ENCODE measurements at regions not wholly inside any gene's neighbourhood (a gene's known extent, or its start where the extent isn't known, plus 50 kb on each side); places are given as distances from the start of the nearest gene placed in this dataset.
A peak's percentile ranks its signal among the peaks of the same experiment; 100 is the strongest.
"Not testable (repeated sequence)": the region's sequence is repeated elsewhere in the genome, so short reads cannot be mapped to it uniquely, and the experiment has no call there.

- no peak for DNase-seq (ENCODE audit: low read depth, low spot score)
- H3K4me3 ChIP-seq (ENCODE audit: low read length), result no peak overlapping the region
These were observed 67.2 kb downstream of the BUB3 start for GRCh38 chr10:123221418-123221817.

GRCh38 chr10:123222832-123223231, 68.6 kb downstream of the BUB3 start:
- DNase-seq (ENCODE audit: low read depth, low spot score), result no peak
- no peak overlapping the region for H3K4me3 ChIP-seq (ENCODE audit: low read length)

GRCh38 chr10:123227706-123228105, 73.5 kb downstream of the BUB3 start:
- no peak overlapping the region for H3K4me3 ChIP-seq (ENCODE audit: low read length)
- no peak for DNase-seq (ENCODE audit: low read depth, low spot score)

GRCh38 chr10:123229927-123230630, 75.9 kb downstream of the BUB3 start:
- no peak overlapping the region for H3K4me3 ChIP-seq (ENCODE audit: low read length)
- no peak for DNase-seq (ENCODE audit: low read depth, low spot score)

- not testable (repeated sequence) for H3K4me3 ChIP-seq (ENCODE audit: low read length); DNase-seq (ENCODE audit: low read depth, low spot score)
These were observed 78.7 kb downstream of the BUB3 start for GRCh38 chr10:123232879-123233278.

- not testable (repeated sequence) for H3K4me3 ChIP-seq (ENCODE audit: low read length); DNase-seq (ENCODE audit: low read depth, low spot score)
These were observed 80.8 kb downstream of the BUB3 start for GRCh38 chr10:123235014-123235413.

- DNase-seq (ENCODE audit: low read depth, low spot score), result no peak
- H3K4me3 ChIP-seq (ENCODE audit: low read length), result no peak overlapping the region
These were observed 81.9 kb downstream of the BUB3 start for GRCh38 chr10:123236126-123236525.

GRCh38 chr10:123240250-123240649, 86.0 kb downstream of the BUB3 start:
- no peak for DNase-seq (ENCODE audit: low read depth, low spot score)

GRCh38 chr10:123240776-123241175, 86.6 kb downstream of the BUB3 start:
- no peak for DNase-seq (ENCODE audit: low read depth, low spot score)
- H3K4me3 ChIP-seq (ENCODE audit: low read length), result no peak overlapping the region

More at GRCh38 chr10:123240250-123240649, 86.0 kb downstream of the BUB3 start:
- no peak overlapping the region for H3K4me3 ChIP-seq (ENCODE audit: low read length)

GRCh38 chr10:123241391-123242141, 87.4 kb downstream of the BUB3 start:
- peak; percentile 96 for DNase-seq (ENCODE audit: low read depth, low spot score)
- peak overlapping the region; percentile 30 for H3K4me3 ChIP-seq (ENCODE audit: low read length)

- no peak overlapping the region for H3K4me3 ChIP-seq (ENCODE audit: low read length)
- DNase-seq (ENCODE audit: low read depth, low spot score), result no peak
These were observed 90.5 kb downstream of the BUB3 start for GRCh38 chr10:123244747-123245146.

- DNase-seq (ENCODE audit: low read depth, low spot score), result no peak
- no peak overlapping the region for H3K4me3 ChIP-seq (ENCODE audit: low read length)
These were observed 91.1 kb downstream of the BUB3 start for GRCh38 chr10:123245264-123245663.

- no peak overlapping the region for H3K4me3 ChIP-seq (ENCODE audit: low read length)
- DNase-seq (ENCODE audit: low read depth, low spot score), result no peak
These were observed 95.7 kb downstream of the BUB3 start for GRCh38 chr10:123249894-123250293.

- no peak overlapping the region for H3K4me3 ChIP-seq (ENCODE audit: low read length)
- DNase-seq (ENCODE audit: low read depth, low spot score), result no peak
These were observed 96.4 kb downstream of the BUB3 start for GRCh38 chr10:123250640-123251039.

- DNase-seq (ENCODE audit: low read depth, low spot score), result no peak
- H3K4me3 ChIP-seq (ENCODE audit: low read length), result no peak overlapping the region
These were observed 98.6 kb downstream of the BUB3 start for GRCh38 chr10:123252779-123253178.

- not testable (repeated sequence) for H3K4me3 ChIP-seq (ENCODE audit: low read length); DNase-seq (ENCODE audit: low read depth, low spot score)
These were observed 100.1 kb downstream of the BUB3 start for GRCh38 chr10:123254343-123254742.

- no peak for DNase-seq (ENCODE audit: low read depth, low spot score)
- no peak overlapping the region for H3K4me3 ChIP-seq (ENCODE audit: low read length)
These were observed 103.8 kb downstream of the BUB3 start for GRCh38 chr10:123257904-123258456.

- H3K4me3 ChIP-seq (ENCODE audit: low read length), result no peak overlapping the region
- no peak for DNase-seq (ENCODE audit: low read depth, low spot score)
These were observed 104.9 kb downstream of the BUB3 start for GRCh38 chr10:123259081-123259480.

- DNase-seq (ENCODE audit: low read depth, low spot score), result no peak
- H3K4me3 ChIP-seq (ENCODE audit: low read length), result no peak overlapping the region
These were observed 105.6 kb downstream of the BUB3 start for GRCh38 chr10:123259791-123260190.

- H3K4me3 ChIP-seq (ENCODE audit: low read length), result no peak overlapping the region
- no peak for DNase-seq (ENCODE audit: low read depth, low spot score)
These were observed 108.3 kb downstream of the BUB3 start for GRCh38 chr10:123262456-123262855.

Data from Jurkat, Clone E6-1 (cell line).